ENCODE measurements at regions not wholly inside any gene's neighbourhood (a gene's known extent, or its start where the extent isn't known, plus 50 kb on each side); places are given as distances from the start of the nearest gene placed in this dataset.

GRCh38 chrX:47745416-47745815, 86.4 kb upstream of the UXT start:
- TF ChIP-seq CTCF (CRISPR knock-in tag; IDR thresholded peaks at IDR 0.05) (no peak), NR2C2 (CRISPR knock-in tag; IDR thresholded peaks at IDR 0.05; ENCODE audit: borderline replicate concordance) (no peak), JUN (CRISPR knock-in tag; IDR thresholded peaks at IDR 0.05) (no peak), SRSF9 (IDR thresholded peaks at IDR 0.05; ENCODE audit: borderline replicate concordance, insufficient read depth, low read depth, low read length, poor library complexity, severe bottlenecking) (no peak), ZNF703 (CRISPR knock-in tag; IDR thresholded peaks at IDR 0.05; ENCODE audit: borderline replicate concordance) (no peak), KLF13 (CRISPR knock-in tag; IDR thresholded peaks at IDR 0.05) (no peak), FOXP1 (IDR thresholded peaks at IDR 0.05) (no peak), FOXP1 (CRISPR knock-in tag; IDR thresholded peaks at IDR 0.05) (no peak), SIN3A (IDR thresholded peaks at IDR 0.05; ENCODE audit: borderline replicate concordance, low read depth, low read length) (no peak), ZFP36 (IDR thresholded peaks at IDR 0.05; ENCODE audit: borderline replicate concordance, low read depth, low read length, partially characterized antibody) (no peak), ZNF274 (CRISPR knock-in tag; IDR thresholded peaks at IDR 0.05) (no peak), SP140L (CRISPR knock-in tag; IDR thresholded peaks at IDR 0.05; ENCODE audit: borderline replicate concordance) (no peak), GATA4 (IDR thresholded peaks at IDR 0.05; ENCODE audit: borderline replicate concordance, low read depth) (no peak)
